GM12878 (cell line): ENCODE measurements at regions not wholly inside any gene's neighbourhood (a gene's known extent, or its start where the extent isn't known, plus 50 kb on each side); places are given as distances from the start of the nearest gene placed in this dataset.
"Not testable (repeated sequence)": the region's sequence is repeated elsewhere in the genome, so short reads cannot be mapped to it uniquely, and the experiment has no call there.

Experiments
- ATAC-seq: fragments of 200-7000 bp; cut with Tn5 transposase; 3 replicates; pipeline ENCODE4 v1.9.1; 2020; ENCODE audit warnings: mild to moderate bottlenecking, moderate library complexity
- BruUV-seq: library from RNA; stranded (reverse); fragments of 400-500 nt; replicated peaks from 2 replicates; lab custom pipeline; 2021; lab: Mats Ljungman, UMichigan
- CTCF ChIA-PET: fragments of 300-600 bp; sonication (Branson Sonifier 250); formaldehyde crosslinking; extraction: SDS; loops from one replicate; lab custom pipeline; 2021; ENCODE audit warnings: inconsistent platforms; lab: Yijun Ruan, JAX
- POLR2A ChIA-PET: fragments of 350-600 bp; formaldehyde crosslinking; extraction: SDS; loops from one replicate; lab custom pipeline; 2021; ENCODE audit warnings: inconsistent platforms; lab: Charles Lee
- RAD21 ChIA-PET: fragments of 300-600 bp; sonication (Branson Sonifier 250); formaldehyde crosslinking; loops from one replicate; lab custom pipeline; 2023; ENCODE audit warnings: antibody characterized with exemption; ENCODE audit not compliant: unreplicated experiment; lab: Charles Lee
- SMC1A ChIA-PET: fragments of 300-600 bp; sonication (Branson Sonifier 250); formaldehyde crosslinking; loops from one replicate; lab custom pipeline; 2023; ENCODE audit not compliant: unreplicated experiment, uncharacterized antibody; lab: Charles Lee
- DNase-seq: peaks from one replicate; pipeline ENCODE4 v3.0.0-alpha.2; 2011; ENCODE audit warnings: low read depth, low spot score
- FAIRE-seq: peaks from 3 replicates; lab custom pipeline; 2011; peaks lifted over from hg19 to GRCh38; lab: Jason Lieb, UNC
- H2AFZ ChIP-seq: 2 replicates; pipeline ENCODE4 v1.6.0; 2011; ENCODE audit warnings: low read depth, low read length, control low read depth; ENCODE audit not compliant: control insufficient read depth
- H3K27ac ChIP-seq: 2 replicates; pipeline ENCODE4 v1.5.1; 2011; ENCODE audit warnings: control low read depth; ENCODE audit not compliant: control insufficient read depth, insufficient read depth
- H3K27me3 ChIP-seq, 2 experiments: replicated peaks in 1 of 2; 2 replicates each; pipeline versions ENCODE4 v1.6.0 to v1.6.1; 2011; ENCODE audit warnings: low read length in 1 of 2; ENCODE audit not compliant: control insufficient read depth in 2 of 2, insufficient read depth in 2 of 2
- H3K36me3 ChIP-seq, 2 experiments: 2 replicates each; pipeline ENCODE4 v1.5.1; 2011; ENCODE audit warnings: low read length in 1 of 2; ENCODE audit not compliant: control insufficient read depth in 2 of 2, insufficient read depth in 2 of 2
- H3K4me1 ChIP-seq: 2 replicates; pipeline ENCODE4 v1.6.1; 2011; ENCODE audit warnings: mild to moderate bottlenecking, low read length, moderate library complexity, mixed read lengths; ENCODE audit not compliant: control insufficient read depth, insufficient read depth
- H3K4me2 ChIP-seq: 2 replicates; pipeline ENCODE4 v1.6.0; 2011; ENCODE audit warnings: control low read depth; ENCODE audit not compliant: control insufficient read depth, insufficient read depth
- H3K4me3 ChIP-seq: fragments of 200-600 bp; sonication (generic); 2 replicates; pipeline ENCODE4 v1.5.1; 2016
- H3K79me2 ChIP-seq: 2 replicates; pipeline ENCODE4 v1.6.0; 2011; ENCODE audit warnings: low read length; ENCODE audit not compliant: control insufficient read depth, insufficient read depth
- H3K9ac ChIP-seq: 2 replicates; pipeline ENCODE4 v1.8.0; 2011; ENCODE audit warnings: low read length, control low read depth, mixed read lengths; ENCODE audit not compliant: control insufficient read depth, insufficient read depth
- H3K9me3 ChIP-seq: replicated peaks from 3 replicates; pipeline ENCODE4 v1.5.1; 2011; ENCODE audit warnings: mild to moderate bottlenecking, low read length; ENCODE audit not compliant: control insufficient read depth, insufficient read depth
- H4K20me1 ChIP-seq: 2 replicates; pipeline ENCODE4 v1.6.0; 2011; ENCODE audit not compliant: control insufficient read depth, insufficient read depth
- WGBS: methylation state at CpG from one replicate; pipeline ENCODE4 v1.1.6; 2016; ENCODE audit warnings: low lambda C conversion rate; ENCODE audit not compliant: insufficient replicate concordance, insufficient coverage; ENCODE audit errors: missing lambda C conversion rate; 5-methylcytosine and 5-hydroxymethylcytosine counted together
- in situ Hi-C: fragments of 300-500 bp; cut with MboI; formaldehyde crosslinking; loops from 9 replicates; pipeline ENCODE4 v1.14.3; 2018; ENCODE audit warnings: mixed read lengths
- intact Hi-C: fragments of 100-400 bp; cut with micrococcal nuclease; formaldehyde crosslinking; loops from one replicate; pipeline ENCODE4 v1.14.2; 2022; ENCODE audit not compliant: unreplicated experiment

DNA sequence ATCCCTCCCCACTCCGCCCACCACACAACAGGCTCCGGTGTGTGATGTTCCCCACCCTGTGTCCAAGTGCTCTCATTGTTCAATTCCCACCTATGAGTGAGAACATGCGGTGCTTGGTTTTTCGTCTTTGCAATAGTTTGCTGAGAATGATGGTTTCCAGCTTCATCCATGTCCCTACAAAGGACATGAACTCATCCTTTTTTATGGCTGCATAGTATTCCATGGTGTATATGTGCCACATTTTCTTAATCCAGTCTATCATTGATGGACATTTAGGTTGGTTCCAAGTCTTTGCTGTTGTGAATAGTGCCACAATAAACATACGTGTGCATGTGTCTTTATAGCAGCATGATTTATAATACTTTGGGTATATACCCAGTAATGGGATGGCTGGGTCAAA lies 81.0 kb upstream of the TINAGL1 start:
- CTCF ChIA-PET, FAIRE-seq: not testable (repeated sequence)

DNA sequence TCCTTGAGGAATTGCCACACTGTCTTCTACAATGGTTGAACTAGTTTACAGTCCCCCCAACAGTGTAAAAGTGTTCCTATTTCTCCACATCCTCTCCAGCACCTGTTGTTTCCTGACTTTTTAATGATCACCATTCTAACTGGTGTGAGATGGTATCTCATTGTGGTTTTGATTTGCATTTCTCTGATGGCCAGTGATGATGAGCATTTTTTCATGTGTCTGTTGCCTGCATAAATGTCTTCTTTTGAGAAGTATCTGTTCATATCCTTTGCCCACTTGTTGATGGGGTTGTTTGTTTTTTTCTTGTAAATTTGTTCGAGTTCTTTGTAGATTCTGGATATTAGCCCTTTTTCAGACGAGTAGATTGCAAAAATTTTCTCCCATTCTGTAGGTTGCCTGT lies 80.5 kb upstream of the TINAGL1 start:
- H3K9me3 ChIP-seq, POLR2A ChIA-PET, BruUV-seq, H3K27me3 ChIP-seq, CTCF ChIA-PET, SMC1A ChIA-PET, H3K9ac ChIP-seq, H2AFZ ChIP-seq, DNase-seq, RAD21 ChIA-PET, ATAC-seq, FAIRE-seq, H3K36me3 ChIP-seq, intact Hi-C loops, H3K4me3 ChIP-seq, H4K20me1 ChIP-seq, H3K4me2 ChIP-seq, H3K4me1 ChIP-seq, in situ Hi-C loops, H3K79me2 ChIP-seq, H3K27ac ChIP-seq: not testable (repeated sequence)
- 20% methylated on average over 2 of the region's 2 CpGs for WGBS

More for the DNA sequence above, 81.0 kb upstream of the TINAGL1 start:
- H3K4me2 ChIP-seq, H3K79me2 ChIP-seq, H3K27me3 ChIP-seq, H3K4me1 ChIP-seq, H3K27ac ChIP-seq, in situ Hi-C loops, SMC1A ChIA-PET, H3K9ac ChIP-seq, H3K36me3 ChIP-seq, DNase-seq, BruUV-seq, intact Hi-C loops, H2AFZ ChIP-seq, H4K20me1 ChIP-seq, POLR2A ChIA-PET, RAD21 ChIA-PET, ATAC-seq, H3K9me3 ChIP-seq, H3K4me3 ChIP-seq: not testable (repeated sequence)
- WGBS: 74% methylated on average over 5 of the region's 5 CpGs
